ENCODE measurements at regions not wholly inside any gene's neighbourhood (a gene's known extent, or its start where the extent isn't known, plus 50 kb on each side); places are given as distances from the start of the nearest gene placed in this dataset.
A peak's percentile ranks its signal among the peaks of the same experiment; 100 is the strongest.

DNA sequence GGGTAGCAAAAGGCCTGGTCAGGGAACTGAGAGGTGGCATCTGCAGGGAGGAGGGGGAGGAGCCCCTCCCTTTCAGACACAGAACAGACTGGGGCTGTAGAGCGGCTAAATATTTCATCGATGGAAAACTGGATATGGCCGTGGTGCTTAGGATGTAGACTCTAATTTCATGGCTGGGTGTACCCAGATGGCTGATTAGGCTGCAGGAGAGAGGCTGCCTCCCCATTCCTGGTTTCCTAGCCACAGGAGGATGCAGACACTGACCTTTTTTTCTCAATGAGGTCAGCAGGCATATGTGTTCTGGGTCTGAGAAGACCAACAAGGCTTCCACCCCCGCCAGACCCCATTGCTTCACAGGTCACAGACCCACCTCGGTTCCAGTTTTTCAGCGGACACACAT, 58.1 kb upstream of the CALM2 start:
- no peak for DNase-seq

DNA sequence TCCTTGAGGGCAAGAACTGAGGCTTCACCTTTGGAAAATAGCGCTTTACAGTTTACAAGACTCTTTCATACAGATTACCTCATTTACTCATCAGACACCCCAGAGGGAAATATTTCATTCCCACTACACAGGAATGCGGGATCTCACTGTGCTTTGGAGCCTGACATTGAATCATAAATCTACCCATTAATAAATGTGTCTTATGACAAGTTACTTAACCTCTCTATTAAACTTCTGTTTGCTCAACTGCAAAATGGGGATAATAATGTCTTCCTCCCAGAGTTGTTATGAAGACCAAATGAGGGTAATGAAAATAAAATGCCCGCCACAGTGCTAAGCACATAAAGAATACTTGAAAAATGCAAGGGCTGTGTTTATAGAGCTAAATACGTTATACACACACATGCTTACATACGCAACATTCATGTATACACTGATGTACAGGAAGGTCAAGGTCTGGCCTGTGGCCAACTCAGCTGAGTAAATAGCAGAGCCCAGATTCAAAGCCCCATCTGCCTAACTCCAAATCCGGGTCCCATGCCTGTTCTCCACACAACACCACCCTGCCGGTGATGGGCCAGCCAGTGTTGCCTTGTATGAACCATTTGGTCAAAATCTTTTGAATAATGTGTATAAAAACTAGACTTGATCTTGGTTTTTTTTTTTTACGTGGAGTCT, 56.6 kb upstream of the CALM2 start:
- DNase-seq, result no peak

DNA sequence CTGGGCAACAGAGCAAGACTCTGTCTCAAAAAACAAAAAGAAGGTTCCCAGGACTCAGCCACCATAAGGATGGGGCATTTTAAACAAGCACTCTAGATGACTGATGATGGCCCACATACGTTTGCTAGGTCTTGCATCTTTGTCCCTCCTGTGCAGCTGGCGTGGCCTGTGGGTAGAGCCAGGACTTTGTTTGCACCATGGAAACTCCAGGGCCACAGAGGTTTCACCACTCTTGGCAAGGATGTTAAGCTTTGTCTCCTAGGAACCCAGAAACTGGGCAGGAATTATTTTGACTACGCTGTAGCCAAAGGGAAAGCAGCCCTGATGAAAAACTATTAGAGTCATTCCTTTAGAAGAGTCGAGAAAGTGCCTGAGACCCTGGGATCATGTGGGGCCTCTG, 54.1 kb upstream of the CALM2 start:
- DNase-seq, result no peak

DNA sequence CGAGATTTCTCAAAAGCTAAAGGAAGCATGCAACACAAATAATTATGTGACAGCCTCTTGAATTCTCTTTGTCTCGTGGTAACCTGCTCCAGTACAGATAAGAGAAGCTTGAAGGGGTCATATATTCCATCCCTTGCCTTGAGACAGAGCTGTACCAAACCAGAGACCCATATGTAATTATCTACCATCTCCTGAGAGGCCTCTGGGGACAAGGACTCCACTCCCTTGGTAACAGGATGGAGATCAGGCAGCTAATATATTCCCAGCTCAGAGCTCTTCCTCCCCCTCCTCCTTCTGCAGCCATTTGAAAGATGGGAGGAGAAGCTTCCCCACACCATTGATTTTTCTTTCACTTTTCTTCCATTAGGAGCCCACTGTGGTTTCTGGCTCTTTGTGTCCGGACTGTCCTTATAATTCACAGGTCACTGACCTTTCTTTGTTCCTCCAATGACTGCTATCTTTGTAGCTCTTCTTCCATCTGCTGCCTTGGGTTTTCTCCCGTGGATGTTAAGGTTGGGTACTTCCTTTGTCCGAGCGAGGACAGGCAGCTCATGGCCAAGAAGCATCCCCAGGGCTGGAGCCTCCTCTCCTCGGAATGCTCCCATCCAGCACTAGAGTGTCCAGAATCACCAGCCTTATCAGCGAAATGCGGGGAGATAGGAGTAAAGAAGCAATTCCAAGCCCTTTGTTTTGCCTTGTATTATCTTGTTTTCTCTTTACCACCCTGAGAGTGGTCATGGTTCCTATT, 51.4 kb upstream of the CALM2 start:
- peak; percentile 43 for DNase-seq

DNA sequence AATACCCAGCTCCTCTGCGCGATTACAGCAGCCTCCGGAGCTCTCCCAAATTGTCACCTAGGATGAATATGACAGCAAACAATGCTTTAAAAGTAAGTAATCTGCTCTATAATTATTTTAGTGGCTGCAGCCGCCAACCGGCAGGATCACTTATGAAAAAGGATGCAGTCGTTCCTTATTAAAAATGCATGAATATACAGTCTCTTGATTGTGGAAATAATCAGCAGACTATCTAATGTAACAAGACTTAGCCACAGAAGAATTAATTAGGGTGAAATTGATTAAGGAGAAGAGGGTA, 50.6 kb upstream of the CALM2 start:
- DNase-seq, result no peak

DNA sequence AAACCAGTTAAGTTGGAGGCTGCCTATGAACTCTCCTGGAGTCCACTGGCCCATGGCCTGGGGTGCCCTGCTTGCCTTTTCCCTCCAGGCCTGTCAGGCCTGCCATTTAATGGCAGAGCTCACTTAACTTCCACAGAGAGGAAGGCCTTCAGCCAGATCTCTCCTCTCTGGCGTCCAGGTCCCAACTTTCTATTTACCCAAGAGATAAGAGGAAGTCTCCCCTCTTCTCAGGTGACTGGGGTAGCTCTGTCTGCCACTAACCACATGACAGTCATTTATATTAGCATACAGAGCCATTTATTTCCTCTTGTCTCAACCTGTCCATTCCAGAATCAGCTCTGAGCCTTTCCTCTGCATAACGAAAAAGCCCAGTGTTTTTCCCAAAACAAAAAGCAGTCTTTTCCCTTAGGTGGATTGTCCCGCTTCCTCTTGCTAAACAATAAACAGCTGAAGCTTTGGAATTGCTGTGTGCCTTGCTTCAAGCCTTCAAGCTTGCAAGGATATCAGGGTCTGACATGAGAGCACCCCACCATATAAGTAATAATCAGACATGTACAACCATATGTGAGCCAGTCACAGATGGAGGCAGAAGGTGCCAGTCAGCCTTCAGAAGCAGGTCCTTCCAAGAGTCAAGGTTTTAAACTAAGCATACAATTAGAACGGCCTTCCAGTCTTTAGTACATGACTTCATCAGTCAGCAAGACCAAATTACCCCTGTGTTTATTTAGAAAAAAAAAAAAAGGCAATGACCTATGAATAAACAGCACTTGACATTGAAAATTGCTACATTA, 50.0 kb upstream of the CALM2 start:
- peak; percentile 36 for DNase-seq

All from NCI-H1092 (cell line).